Suppressor macrophage treated with lipopolysaccharide for 4 hours (primary cell): ENCODE measurements at regions not wholly inside any gene's neighbourhood (a gene's known extent, or its start where the extent isn't known, plus 50 kb on each side); places are given as distances from the start of the nearest gene placed in this dataset.
"Not testable (repeated sequence)": the region's sequence is repeated elsewhere in the genome, so short reads cannot be mapped to it uniquely, and the experiment has no call there.

Experiments
- DNase-seq: peaks from one replicate; pipeline ENCODE4 v3.0.0-alpha.2; 2020

- DNase-seq: no peak
Observed at GRCh38 chrX:95622200-95622599, 1062.4 kb upstream of the DIAPH2 start.

DNA sequence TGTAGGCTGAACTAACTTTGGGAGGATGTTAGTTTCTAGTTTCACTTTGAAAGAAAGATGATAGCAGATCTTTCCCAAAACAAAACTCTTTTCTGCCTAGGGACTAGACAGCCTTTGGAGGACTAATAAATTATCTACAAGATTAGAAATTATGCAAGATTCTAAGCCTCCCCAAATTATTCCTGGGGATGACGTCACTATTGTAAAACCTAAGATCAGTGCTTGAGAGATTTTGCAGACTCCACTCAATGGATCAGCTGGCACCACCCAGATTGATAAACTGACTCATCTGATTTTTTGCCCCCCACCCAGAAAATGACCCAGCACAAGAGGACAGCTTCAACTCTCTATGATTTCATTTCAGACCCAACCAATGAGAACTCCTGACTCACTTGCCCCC, 1057.9 kb upstream of the DIAPH2 start:
- DNase-seq: no peak

DNA sequence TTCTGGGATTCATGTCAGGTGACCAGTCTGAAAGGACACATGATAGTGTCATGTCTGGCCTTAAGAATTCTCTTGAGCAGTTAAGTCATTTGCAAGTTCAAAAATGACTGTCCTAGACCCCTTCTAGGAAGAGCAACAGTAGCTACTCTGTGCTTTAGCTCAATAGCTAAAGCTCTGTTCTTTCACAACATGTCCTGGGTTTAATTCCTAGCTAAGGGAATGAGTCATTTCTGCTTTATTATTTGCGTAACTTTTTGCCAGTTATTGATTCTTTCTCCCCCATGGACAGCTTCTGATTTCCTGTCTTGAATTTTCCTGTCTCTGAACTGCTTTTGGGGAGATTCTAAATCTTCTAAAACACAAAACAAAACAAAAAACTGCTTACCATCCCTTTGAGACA, 1055.8 kb upstream of the DIAPH2 start:
- DNase-seq: no peak

DNA sequence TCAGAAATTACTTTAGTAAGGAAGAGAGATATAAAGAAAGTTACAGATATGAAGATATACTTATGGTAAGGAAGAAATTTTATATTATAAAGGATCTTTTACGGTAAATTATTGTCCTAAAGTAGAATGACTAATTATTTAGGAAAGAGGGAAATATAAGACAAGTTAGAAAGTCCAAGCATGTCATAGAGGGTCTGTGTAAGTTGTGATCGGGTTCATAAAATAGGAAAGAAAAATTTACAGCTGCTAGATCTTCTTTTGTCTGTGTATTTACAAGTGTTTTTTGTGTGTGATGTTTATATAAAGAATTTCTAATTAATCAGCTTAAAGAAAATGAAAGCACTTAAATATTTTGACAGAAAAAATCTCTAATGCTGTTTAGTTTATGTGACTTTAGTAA, 1054.9 kb upstream of the DIAPH2 start:
- no peak for DNase-seq

DNA sequence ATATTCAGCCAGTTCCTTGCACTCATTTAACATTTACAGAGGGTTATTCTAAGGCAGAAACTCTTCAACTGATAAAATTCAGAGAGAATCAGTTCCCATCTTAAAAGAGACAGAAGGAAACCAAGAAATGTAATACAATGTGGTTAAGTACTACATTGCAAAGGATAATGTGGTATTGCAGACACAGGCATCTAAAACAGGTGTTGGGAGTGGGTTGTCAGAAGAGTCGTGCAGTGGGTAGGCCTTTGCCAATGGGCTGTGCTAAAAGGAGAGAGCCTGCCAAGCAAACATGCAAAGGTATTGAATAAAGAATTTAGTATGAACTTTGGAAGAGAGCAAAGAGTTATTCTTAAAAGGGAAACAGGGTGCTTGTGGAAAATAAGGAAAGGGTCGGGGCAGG, 1044.4 kb upstream of the DIAPH2 start:
- DNase-seq: no peak

- DNase-seq: no peak
Observed at GRCh38 chrX:95645738-95646137, 1038.9 kb upstream of the DIAPH2 start.

DNA sequence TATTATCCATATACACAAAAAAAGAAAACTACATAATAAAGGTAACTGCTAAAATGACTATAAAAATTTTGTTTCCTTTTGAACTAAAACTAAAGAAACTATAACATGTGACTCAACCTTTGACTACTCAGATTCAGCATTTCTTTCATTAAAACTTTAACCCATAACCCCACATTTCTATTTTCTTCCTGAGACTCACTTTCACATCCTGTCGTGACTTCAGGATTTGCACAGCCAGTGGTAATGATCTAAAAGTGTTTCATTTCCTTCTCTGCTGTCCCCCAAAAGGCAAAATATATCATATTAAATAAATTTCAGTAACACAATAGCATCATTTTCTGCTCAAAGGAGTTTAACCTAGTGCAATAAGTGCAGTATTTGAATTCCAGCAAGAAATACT, 1022.4 kb upstream of the DIAPH2 start:
- no peak for DNase-seq

DNA sequence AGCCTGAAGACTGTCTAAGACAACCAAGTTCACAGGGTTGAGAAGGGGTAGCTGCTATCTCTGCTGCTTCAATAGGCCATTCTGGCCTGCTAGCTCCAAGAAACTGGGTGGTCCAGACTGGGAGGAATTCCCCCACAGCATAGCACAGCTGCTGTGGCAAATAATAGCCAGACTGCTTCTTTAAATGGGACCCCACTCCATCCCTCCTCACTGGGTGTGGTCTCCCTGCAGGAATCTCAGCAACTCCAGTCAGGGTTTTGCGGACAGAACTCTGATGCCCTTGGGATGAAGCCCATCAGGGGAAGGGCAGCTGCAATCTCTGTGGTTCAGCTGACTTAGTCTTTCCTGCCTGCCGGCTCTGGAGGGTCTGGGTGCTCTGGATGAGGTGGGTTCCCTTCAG, 1018.6 kb upstream of the DIAPH2 start:
- DNase-seq: no peak

GRCh38 chrX:95675011-95675410, 1009.6 kb upstream of the DIAPH2 start:
- DNase-seq: no peak

GRCh38 chrX:95675794-95676193, 1008.8 kb upstream of the DIAPH2 start:
- no peak for DNase-seq

DNA sequence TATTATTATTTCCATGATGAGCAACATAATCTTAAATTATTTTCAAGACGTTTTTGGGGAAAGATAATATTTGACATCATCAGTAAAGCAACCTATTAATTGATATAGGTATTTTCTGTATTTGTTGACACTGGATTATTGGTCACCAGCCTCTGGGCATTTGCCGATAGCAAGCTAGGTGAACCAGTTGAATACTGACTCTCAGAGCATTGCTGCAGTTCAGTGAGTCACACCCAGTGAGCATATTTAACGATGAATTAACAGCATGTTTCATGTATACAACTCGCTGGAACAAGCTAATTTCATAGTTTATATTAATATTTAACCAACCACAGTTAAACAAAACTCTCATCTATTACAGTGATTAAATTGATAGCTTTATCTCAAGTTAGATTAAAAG, 1006.0 kb upstream of the DIAPH2 start:
- no peak for DNase-seq

DNA sequence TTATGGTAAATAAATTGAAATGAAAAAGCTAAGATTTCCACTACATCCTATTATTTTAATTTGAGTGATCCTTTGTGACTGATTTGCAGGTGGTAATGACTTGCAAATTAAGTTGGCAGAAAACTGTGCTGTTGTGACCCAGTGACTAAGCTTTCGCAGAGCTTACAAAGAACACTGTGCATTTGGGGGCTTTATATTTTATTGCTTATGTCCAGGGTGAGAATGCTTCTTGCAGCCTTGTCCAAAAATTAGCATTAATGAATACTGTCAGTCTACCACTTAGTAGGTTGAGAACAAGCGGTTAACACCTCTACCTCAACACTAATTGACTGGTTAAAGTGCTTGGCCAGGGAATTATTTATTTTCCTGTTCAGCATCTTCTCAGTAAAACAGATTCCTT, 991.3 kb upstream of the DIAPH2 start:
- no peak for DNase-seq

DNA sequence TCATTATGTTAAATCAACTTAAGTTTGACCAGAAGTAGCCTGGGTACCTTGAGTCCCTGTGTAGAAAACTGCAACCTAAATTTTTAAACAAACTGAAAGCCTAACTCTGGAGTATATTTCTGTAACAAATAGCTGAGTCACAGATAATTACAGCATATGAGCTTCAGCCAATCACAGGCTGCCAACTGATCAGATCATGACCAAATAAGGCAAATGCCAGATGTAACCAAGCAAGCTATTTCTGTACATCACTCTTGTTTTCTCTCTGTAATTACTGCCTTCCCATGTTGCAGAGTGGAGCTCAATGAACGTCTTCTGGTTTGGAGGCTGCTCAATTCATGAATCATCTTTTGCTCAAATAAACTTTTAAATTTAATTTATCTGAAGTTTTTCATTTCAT, 980.9 kb upstream of the DIAPH2 start:
- no peak for DNase-seq

GRCh38 chrX:95716841-95717240, 967.8 kb upstream of the DIAPH2 start:
- DNase-seq: no peak

DNA sequence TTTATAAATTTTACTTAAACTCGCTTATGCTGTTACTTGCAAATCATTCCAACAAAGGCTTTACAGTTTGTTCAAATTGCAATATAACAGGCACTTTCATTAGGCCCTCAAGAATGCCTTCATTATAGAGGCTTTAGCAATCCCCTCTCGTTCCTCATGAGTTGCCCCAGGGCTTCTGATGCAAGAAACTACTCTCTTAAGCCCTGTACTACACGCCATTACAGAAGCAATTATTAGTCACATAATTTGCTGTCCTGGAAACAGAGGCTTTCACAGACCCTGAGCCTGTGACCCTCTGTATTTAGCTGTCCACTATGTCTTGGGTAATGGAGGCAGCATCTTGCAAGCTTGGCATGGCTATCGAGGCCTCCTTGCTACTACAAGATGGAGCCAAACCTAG, 965.9 kb upstream of the DIAPH2 start:
- no peak for DNase-seq

DNA sequence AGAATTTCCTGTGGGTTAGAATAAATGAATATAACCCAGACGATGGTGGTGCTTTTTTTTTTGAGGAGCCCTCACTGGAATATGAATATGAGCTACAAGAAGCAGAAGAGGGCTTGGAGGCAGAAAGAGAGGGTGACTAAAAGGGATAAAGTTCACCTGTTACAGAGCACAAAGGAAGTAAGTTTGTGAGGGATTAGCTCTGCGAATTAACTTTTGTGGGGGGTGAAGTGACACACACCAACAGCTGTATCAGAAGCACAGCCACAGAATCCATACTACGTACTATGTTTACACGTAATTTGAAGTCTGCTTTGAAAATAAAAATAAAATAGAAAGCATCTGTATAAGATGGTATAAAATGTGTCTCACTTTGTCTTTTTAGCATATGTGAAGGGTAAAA, 963.6 kb upstream of the DIAPH2 start:
- DNase-seq: no peak

DNA sequence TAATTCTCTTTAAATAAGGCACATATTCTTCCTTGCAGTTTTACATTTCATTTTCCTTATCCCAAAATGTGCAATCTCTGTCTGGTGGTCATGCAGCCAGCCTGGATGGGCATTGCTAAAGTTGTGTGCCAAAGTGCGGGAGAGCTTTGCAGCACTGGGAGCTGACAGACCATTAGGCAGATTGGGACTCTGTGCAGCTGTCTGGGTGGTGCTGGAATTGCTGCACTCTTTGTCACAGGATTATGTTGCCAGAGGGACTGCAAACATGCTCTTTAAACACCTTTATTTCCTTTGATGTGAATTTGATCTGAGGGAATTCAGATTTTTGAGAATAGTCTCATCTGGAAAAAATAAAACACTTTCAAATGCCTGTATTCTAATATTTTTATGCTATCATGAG, 956.2 kb upstream of the DIAPH2 start:
- DNase-seq: no peak

DNA sequence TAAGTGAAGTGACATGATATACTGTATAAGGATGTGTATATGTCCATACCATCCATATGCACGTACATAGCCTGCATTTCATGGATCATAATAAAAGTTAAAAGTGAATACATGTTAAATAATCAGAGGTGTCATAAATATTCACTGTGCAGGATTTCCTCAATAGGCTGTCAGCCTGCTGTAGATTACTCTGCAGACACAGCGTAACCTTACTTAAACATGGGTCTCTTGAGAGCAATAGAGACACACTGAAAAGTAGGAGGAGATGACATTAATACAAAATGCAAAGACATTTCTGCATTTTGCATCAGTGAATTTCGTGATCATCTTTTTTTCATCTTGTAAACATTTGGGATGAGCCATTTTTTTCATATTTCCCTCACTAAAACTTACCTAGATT, 955.2 kb upstream of the DIAPH2 start:
- no peak for DNase-seq

DNA sequence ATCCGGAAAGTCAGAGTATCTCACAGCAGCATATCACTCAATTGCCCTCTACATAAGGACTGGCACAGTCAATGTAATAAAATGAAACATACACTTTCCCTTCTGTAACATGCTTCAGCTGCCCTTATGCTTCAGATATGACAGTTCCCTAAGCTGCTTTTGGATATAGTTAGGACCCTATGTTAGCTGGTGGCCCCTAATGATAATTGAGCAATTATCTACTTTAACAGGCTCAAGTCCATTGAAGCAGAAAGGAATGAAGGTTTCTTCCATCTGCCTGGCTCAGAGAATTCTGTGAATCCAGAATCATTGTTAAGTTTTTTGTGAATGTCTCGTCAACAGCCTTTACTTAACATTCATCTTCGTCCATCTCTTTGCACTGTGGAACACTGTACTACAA, 951.2 kb upstream of the DIAPH2 start:
- no peak for DNase-seq

DNA sequence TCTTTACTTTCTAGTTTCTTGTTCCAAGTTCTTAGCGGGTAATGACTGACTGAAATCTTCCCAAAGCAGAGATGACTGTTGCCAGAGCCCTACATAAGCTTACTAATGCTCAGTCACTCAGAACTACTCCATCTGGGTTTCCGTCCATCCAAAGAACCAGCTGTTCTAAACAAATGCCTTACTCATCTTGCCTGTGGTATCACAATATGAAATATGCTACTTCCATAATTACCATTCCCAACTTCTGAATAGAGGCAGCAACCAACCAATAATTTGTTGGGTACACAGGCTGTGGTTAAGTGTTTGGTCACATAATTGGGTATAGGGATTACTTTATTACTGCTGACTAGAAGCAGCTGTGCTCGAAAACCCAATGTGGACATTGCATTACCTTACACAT, 930.2 kb upstream of the DIAPH2 start:
- no peak for DNase-seq

GRCh38 chrX:95760356-95760755, 924.3 kb upstream of the DIAPH2 start:
- no peak for DNase-seq

GRCh38 chrX:95762716-95763115, 921.9 kb upstream of the DIAPH2 start:
- no peak for DNase-seq

- peak; percentile 3 for DNase-seq
Observed at GRCh38 chrX:95764972-95765451, 919.6 kb upstream of the DIAPH2 start.

- DNase-seq: not testable (repeated sequence)
Observed at GRCh38 chrX:95771198-95771597, 913.4 kb upstream of the DIAPH2 start.

DNA sequence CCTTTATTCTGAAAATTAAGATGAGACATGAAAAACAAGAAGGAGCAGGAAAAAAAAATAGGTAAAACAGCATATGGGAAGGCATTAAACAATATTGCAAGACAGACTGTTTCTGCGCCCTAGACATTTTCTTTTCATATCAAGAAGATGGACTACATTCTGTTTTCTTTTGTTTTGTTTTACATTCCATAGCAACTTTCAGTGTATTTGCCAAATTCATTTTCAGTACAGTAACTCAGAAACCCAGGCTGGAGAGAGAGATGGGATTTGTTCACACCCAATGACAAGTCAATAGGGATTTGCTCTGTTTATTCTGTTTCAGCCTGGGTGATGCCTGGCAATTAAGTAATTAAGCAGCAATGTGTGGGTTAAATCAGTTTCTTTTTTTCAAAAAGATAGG, 892.8 kb upstream of the DIAPH2 start:
- DNase-seq: no peak

DNA sequence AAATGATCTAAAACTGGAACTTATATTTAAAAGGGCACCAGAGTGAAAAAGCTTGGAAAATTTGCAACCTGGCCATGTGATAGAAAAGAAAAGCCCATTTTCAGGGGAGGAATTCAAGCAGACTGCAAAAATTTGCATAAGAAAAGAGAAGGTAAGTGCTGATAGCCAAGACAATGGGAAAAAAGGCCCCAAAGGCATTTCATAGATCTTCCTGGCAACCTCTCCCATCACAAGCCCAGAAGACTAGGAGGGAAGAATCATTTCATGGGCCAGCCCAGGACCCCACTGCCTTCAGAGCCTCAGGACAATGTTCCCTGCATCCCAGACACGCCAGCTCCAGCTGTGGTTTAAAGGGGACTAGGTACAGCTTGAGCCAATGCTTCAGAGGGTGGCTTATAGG, 887.3 kb upstream of the DIAPH2 start:
- no peak for DNase-seq
